GM12892 (cell line): ENCODE measurements at regions not wholly inside any gene's neighbourhood (a gene's known extent, or its start where the extent isn't known, plus 50 kb on each side); places are given as distances from the start of the nearest gene placed in this dataset.

ENCODE experiments used
- POLR2A ChIP-seq: IDR thresholded peaks from 2 replicates; pipeline ENCODE4 v1.6.1; 2011; ENCODE audit warnings: low read depth, low read length, control low read depth
- POLR2AphosphoS5 ChIP-seq: IDR thresholded peaks from 2 replicates; pipeline ENCODE4 v1.6.1; 2011; ENCODE audit warnings: low read depth, low read length, control low read depth
- TAF1 ChIP-seq: IDR thresholded peaks from 2 replicates; pipeline ENCODE4 v1.6.1; 2011; ENCODE audit warnings: low read depth, mild to moderate bottlenecking, control low read depth, low read length, borderline replicate concordance

GRCh38 chr5:54384356-54384933, 71.1 kb upstream of the HSPB3 start:
- no peak for TF ChIP-seq POLR2A
- TF ChIP-seq TAF1 = no peak
- TF ChIP-seq POLR2AphosphoS5 = no peak
